SHP77 treated with DMSO at 0.1 percent for 48 hours (cell line): ENCODE measurements at regions not wholly inside any gene's neighbourhood (a gene's known extent, or its start where the extent isn't known, plus 50 kb on each side); places are given as distances from the start of the nearest gene placed in this dataset.
"Not testable (repeated sequence)": the region's sequence is repeated elsewhere in the genome, so short reads cannot be mapped to it uniquely, and the experiment has no call there.

Experiments used
- DNase-seq: peaks from one replicate; lab custom pipeline; 2025; lab: John Stamatoyannopoulos, UW

DNA sequence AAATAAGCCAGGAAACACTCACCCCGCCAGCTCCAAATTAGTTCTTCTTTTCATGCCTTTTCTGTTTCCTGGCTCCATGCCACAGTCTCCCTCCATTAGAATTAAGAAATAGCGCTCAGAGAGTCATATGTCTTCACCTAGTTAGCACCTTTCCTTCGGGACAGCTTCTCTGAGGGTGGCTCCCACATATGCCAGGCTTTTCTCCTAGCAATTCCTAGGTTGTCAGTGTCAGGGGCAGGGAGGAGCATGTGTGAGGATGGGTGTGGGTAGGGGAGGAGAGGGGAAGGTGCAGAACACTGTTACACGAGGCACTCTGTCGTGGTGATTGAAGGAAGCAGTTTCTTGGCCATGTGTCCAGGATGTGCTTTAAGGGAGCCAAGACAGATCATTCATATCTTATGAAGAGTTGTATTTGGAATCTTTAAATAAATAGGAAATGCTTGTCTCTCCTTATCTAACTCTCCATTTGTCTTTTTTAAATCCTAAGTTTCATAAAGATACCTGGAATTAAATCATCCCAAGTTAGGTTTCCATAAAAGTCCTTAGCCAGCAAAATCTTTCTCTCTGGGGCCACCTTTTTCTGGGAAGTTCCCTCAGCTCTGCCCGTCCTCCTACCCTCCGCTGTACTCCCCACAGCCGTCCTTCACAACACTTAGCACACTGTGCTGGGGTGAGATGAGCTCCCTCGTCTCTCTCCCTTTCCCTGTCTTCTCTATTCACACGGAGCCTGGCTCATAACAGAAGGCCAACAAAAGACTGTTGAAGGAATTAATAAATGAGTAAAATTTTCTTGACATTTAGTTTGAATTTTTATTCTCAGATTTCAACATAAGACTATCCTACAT lies 361.0 kb downstream of the CD83 start:
- no peak for DNase-seq

- not testable (repeated sequence) for DNase-seq
These were observed 364.4 kb downstream of the CD83 start for GRCh38 chr6:14481946-14482345.

- DNase-seq: no peak
These were observed 370.1 kb downstream of the CD83 start for GRCh38 chr6:14487625-14488024.

GRCh38 chr6:14488180-14488579 lies 370.6 kb downstream of the CD83 start:
- no peak for DNase-seq

DNA sequence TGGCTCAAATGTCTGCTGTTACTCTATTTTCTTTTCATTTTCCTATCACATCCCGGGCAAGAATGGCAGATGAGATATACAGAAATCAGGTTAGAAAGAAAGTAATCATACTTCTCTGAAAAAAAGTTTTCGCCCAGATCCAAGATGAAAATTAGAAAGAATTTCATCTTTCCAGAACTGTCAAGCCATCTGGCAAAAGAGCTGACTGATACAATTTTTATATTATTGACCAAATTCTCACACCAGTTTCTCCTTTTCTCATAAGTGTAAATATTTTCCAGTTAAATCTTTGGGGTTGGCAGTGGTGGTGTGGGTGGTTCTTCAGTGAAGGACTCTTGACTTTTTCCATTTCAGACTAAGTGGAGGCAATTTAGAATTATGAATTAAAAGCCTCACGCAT lies 371.9 kb downstream of the CD83 start:
- DNase-seq: no peak

DNA sequence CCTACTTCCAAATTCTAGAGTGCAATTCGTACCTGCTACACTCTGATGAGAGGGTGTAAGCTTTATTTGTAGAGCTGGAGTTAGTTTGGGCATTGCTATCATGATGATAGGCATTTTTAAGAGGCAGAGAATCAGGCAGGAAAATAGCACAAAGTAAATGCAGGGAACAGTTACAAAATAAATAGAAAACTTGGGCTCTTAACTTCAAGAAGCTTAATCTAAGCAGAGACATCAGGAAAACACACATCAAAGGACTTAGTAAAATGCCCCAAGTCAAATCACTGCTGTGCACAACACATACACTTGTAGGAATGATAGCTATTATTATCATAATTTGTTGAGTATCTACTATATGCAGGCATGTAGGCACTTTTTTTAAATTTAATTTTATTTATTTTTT lies 381.2 kb downstream of the CD83 start:
- no peak for DNase-seq

- DNase-seq: no peak
These were observed 381.7 kb downstream of the CD83 start for GRCh38 chr6:14499309-14499708.

- DNase-seq: no peak
These were observed 382.3 kb downstream of the CD83 start for GRCh38 chr6:14499841-14500240.

DNA sequence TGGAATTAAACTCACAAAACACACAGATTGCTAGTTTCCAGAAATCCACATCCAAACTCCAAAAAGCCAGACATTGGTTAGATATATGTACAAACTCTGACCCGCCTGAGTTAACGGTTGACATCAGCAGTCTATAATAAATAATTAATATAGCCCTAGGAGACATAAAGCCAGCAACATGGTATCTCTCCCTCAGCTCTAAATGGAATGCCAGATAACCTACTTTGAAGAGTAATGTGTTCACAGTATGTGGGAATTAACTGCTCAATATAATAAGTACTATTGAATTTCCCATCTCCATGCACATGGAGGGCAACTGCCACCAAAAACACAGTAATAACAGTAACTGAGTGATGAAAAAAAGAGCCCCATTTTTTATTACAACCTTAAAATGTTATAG lies 383.2 kb downstream of the CD83 start:
- no peak for DNase-seq

GRCh38 chr6:14501240-14501639 lies 383.7 kb downstream of the CD83 start:
- DNase-seq: no peak

DNA sequence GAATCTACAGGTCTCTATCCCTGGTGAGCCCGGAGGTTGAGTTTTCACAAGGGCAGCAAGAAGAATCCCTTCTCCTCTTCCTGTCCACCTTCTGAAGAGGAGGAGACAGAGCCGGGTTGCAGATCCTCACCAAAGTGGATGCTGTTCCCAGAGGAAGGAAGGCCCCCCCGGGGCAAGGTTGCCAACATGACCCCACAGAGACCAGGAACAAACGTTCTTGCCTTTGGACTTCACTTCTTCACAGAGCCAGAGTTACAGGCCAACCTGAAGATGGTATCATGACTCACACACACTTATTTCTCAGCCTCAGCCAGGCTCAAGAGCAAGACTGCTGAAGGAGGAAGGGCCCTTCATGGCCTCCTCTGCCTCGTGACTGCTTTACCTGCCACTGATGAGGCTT lies 384.3 kb downstream of the CD83 start:
- DNase-seq: no peak

DNA sequence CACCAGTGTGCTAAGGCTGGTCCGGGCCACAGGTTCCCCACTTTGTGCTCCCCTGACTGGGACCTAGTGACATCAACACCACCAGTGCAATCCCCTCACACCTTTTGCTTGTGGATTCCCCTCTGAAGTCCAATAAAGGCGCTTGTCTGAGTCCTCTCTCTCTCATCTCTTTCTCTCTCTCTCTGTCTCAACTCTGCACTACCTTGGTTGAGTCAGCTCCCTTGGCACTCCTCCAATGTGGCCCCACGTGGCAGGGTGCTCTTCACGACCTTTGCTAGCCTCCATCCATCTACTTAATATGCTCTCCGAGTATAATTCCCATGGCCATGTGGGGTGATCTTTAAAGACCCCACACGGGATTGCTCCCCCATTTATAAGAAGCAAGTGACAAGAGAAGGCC lies 385.0 kb downstream of the CD83 start:
- no peak for DNase-seq

- DNase-seq: no peak
These were observed 387.8 kb downstream of the CD83 start for GRCh38 chr6:14505401-14505800.

DNA sequence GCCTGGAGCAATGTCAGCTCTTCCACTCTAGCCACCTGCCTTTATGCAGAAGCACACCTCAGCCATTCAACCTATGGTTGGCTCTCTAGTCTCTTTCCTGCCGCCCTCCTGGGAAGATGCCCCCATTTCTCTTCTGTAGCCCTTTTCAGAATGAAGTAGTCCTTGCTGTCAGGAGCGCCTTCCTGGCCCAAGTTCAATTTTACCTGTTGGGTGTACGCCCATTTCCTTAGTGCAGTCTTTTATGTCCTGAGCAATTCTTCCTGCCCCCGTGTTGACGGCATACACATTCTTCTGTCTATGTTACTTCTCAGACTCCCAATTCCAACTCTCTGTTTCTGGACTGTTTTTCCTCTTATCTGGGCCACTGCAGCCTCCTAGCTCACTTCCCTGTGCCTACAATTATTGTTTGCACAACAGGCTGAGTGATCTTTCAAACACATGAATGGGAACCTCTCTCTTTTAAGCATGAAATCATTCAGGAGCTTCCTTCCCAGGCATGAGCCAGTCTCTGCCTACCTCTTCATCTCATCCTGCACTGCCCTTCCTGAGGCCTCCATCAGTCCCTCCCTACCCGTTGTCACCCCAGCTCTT lies 389.2 kb downstream of the CD83 start:
- no peak for DNase-seq

- no peak for DNase-seq
These were observed 391.5 kb downstream of the CD83 start for GRCh38 chr6:14509120-14509519.

- DNase-seq: no peak
These were observed 392.5 kb downstream of the CD83 start for GRCh38 chr6:14510038-14510437.

DNA sequence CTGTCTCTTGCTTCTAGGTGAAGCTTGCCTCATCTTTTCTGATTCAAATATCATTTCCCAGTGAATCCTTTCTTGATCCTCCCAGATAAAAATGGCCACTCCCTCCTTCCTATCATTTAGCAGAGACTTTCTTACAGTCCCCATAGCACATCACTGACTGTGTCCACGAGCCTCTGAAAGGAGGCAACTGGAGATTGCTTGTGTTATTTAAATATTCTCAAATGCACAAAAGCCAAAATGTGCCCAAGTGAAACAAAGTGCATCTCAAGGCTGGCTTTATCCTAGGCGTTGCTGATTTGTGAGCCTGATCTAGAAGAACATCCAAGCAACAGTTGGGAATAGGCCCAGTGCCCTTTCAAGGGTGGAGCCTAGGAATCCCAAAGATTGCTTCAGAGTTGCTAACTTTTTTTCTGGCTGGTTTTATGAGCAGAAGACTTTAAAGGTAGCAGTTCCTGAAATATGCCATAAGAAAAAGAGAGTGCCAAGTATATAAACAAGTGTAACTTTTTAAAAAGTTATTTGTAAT lies 393.6 kb downstream of the CD83 start:
- no peak for DNase-seq

- DNase-seq: no peak
These were observed 394.7 kb downstream of the CD83 start for GRCh38 chr6:14512246-14512645.

- no peak for DNase-seq
These were observed 396.2 kb downstream of the CD83 start for GRCh38 chr6:14513496-14514393.

DNA sequence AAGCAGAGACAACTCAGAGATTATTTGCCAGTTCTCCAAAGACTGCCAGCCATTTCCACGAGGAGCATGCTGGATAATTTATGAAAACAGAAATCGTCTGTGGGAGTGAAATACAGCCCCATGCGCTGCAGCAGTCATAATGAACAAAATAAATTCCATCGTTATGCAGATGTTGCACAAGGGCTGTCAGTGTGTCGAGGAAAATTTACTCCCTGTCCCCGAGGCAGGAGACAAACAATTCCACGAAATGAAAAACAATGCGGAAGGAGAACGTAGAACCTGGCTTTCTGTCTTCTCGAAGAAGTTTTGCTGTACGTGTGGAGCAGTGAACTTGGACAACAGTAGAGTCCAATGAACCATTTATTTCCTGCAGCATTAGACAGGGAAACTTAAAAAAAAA lies 399.4 kb downstream of the CD83 start:
- DNase-seq: no peak

DNA sequence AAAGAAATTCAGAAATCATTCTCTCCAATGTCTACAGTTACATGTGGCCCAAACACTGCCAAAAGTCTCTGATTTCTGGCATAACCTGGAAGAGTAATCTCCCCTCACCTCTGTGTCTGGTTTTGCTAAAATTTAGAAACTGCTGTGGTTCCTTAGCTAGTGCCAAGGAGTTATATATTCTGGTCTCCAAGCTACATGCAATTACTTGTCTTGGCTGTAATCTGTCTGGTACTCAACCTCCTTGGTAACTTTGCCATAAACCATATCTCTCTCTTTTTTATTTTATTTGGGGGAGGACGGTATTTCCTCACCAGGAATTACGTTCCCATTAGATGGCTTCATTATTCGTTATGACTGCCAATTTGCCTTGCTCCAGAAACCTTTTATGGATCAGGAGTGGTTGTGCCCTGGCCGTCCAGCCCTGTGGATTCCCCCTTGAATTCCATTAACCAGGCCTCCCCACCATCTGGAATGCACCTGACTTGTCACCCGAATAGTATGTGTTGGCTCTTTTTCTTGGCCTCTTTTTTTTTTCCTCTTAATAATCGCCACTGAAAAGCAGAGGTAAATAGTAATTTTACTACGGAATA lies 400.0 kb downstream of the CD83 start:
- DNase-seq: no peak
